Activated CD4-positive, alpha-beta memory T cell treated with anti-CD3 and anti-CD28 coated beads, Interleukin-2, amount 10 ng/mL, durations not matched to agents 7 days and 5 days (primary cell): ENCODE measurements at regions not wholly inside any gene's neighbourhood (a gene's known extent, or its start where the extent isn't known, plus 50 kb on each side); places are given as distances from the start of the nearest gene placed in this dataset.
"Not testable (repeated sequence)": the region's sequence is repeated elsewhere in the genome, so short reads cannot be mapped to it uniquely, and the experiment has no call there.

Experiments
- CTCF ChIA-PET: fragments of 350-600 bp; sonication (Branson Sonifier 250); formaldehyde crosslinking; loops from one replicate; lab custom pipeline; 2021; ENCODE audit warnings: antibody characterized with exemption, inconsistent platforms; lab: Charles Lee
- POLR2A ChIA-PET: fragments of 350-600 bp; sonication (Branson Sonifier 250); formaldehyde crosslinking; loops from one replicate; lab custom pipeline; 2021; ENCODE audit warnings: antibody characterized with exemption; lab: Charles Lee
- DNase-seq: peaks from one replicate; pipeline ENCODE4 v3.0.0-alpha.2; 2020
- H3K27ac Mint-ChIP-seq: one replicate; pipeline ENCODE4 v1.8.0; 2021; ENCODE audit warnings: mild to moderate bottlenecking, mixed read lengths
- H3K27me3 Mint-ChIP-seq: one replicate; pipeline ENCODE4 v1.8.0; 2021; ENCODE audit warnings: mixed read lengths
- H3K36me3 Mint-ChIP-seq: one replicate; pipeline ENCODE4 v1.8.0; 2021; ENCODE audit warnings: low read depth, mixed read lengths
- H3K4me1 Mint-ChIP-seq: one replicate; pipeline ENCODE4 v1.8.0; 2021; ENCODE audit warnings: mixed read lengths
- H3K4me3 Mint-ChIP-seq: one replicate; pipeline ENCODE4 v1.8.0; 2021; ENCODE audit warnings: mild to moderate bottlenecking, mixed read lengths
- H3K9me3 Mint-ChIP-seq: one replicate; pipeline ENCODE4 v1.8.0; 2021; ENCODE audit warnings: mixed read lengths

DNA sequence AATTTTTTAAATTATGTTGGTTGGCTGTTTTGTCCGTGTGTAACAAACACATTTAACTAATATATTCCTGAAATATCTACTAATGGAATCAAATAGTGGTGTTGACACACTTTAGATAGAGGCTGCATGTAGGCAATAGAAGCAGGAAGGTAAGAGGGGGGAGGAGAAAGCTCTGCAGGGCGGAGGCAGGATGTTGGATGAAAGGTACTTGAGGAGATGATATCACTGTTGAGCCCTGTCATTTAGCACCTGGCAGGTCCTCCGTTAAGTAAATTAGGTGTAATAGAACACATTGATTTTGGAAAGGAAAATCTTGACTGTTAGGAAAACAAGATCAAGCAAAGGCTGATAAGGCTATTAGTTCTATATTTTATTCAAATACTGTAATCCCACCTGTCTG lies 618.7 kb downstream of the PKHD1 start:
- no peak for DNase-seq
- no peaks in the 10 kb centered on the region for H3K27me3 Mint-ChIP-seq
- no peak overlapping the region for H3K4me3 Mint-ChIP-seq
- H3K9me3 Mint-ChIP-seq: no peaks in the 10 kb centered on the region
- H3K27ac Mint-ChIP-seq: no peak overlapping the region
- H3K36me3 Mint-ChIP-seq: no peaks in the 10 kb centered on the region
- ChIA-PET CTCF (no interaction called here), POLR2A (no interaction called here)
- no peaks in the 10 kb centered on the region for H3K4me1 Mint-ChIP-seq

DNA sequence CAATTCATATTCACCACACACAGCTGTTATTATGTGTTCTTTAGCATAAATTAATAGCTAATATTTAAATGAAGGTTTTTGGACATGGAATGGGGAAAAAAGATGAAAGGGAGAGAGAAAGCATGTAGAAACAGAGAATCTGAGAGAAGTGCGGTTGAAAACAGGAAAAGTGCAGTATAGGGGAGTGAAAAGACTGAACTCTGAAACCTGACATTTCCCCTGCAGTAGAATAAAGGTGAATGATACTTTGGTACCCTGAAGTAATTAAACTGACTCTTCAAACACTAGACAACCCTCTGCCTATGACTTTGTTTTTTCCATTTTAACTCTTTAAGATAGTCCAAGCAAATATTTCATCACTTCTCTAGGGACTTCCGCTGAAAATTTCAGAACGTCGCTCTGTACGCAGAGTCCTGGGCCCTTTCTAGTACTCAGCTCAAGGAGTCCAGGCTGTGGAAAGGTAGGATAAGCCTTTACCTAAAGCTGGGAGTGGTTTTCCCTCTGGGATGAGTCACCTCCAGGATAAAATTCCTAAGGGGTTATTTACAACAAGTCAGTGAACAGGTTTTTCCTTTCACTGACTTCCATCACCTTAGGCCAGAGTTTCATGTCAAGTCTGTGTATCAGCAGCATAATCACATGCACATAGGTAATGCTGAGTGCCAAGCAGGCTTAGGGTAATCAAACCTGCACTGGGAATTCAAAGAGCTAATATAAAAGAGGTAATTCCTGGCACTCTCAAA lies 614.5 kb downstream of the PKHD1 start:
- H3K27ac Mint-ChIP-seq: no peak overlapping the region
- POLR2A ChIA-PET: no interaction called here
- no peaks in the 10 kb centered on the region for H3K36me3 Mint-ChIP-seq
- no peak for DNase-seq
- no peaks in the 10 kb centered on the region for H3K4me1 Mint-ChIP-seq
- CTCF ChIA-PET: no interaction called here
- no peaks in the 10 kb centered on the region for H3K27me3 Mint-ChIP-seq
- H3K9me3 Mint-ChIP-seq: peaks cover under 1% of the 10 kb centered on the region
- no peak overlapping the region for H3K4me3 Mint-ChIP-seq

- no peak overlapping the region for H3K4me3 Mint-ChIP-seq
- H3K36me3 Mint-ChIP-seq: no peaks in the 10 kb centered on the region
- no peak overlapping the region for H3K27ac Mint-ChIP-seq
- H3K4me1 Mint-ChIP-seq: no peaks in the 10 kb centered on the region
- POLR2A ChIA-PET: no interaction called here
- H3K27me3 Mint-ChIP-seq: no peaks in the 10 kb centered on the region
- H3K9me3 Mint-ChIP-seq: peaks cover 8% of the 10 kb centered on the region
- DNase-seq: no peak
- CTCF ChIA-PET: no interaction called here
Observed at GRCh38 chr6:51474022-51474975, 613.1 kb downstream of the PKHD1 start.

DNA sequence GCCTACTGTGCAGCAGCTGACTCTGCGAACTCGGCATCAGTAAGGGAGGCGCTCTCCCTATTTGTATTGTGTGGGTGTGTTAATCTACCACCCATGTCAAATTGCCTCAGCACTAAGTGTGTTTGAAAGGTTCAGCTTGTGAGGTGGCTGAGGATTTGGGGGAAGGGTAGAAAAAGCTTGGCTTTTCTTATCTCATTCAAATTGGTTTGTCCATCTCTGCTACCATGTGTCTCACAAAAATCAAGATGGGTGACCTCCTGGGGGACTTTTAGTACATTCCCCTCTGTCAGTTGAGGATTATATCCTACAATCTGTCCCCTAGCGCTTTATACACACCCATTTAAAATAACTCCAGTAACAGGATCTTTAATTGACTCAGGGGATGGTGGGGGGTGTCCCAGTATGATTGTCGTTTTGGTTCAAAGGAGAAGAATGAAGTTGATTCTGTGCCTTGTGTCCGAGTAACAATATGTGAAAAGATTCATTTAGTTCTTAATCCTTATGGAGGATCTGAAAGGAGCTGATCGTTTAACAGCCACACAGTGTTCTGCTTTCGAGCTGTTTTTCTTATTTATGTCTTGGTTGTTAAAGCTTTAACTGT lies 609.6 kb downstream of the PKHD1 start:
- Mint-ChIP-seq H3K27me3 (no peaks in the 10 kb centered on the region), H3K4me3 (no peak overlapping the region), H3K27ac (no peak overlapping the region), H3K36me3 (no peaks in the 10 kb centered on the region), H3K4me1 (no peaks in the 10 kb centered on the region), H3K9me3 (peaks cover 8% of the 10 kb centered on the region)
- CTCF ChIA-PET: no interaction called here
- POLR2A ChIA-PET: no interaction called here
- DNase-seq: no peak

GRCh38 chr6:51479296-51479695 lies 608.1 kb downstream of the PKHD1 start:
- Mint-ChIP-seq H3K9me3 (peaks cover 8% of the 10 kb centered on the region), H3K27me3 (no peaks in the 10 kb centered on the region), H3K36me3 (no peaks in the 10 kb centered on the region), H3K27ac (no peak overlapping the region), H3K4me3 (no peak overlapping the region), H3K4me1 (no peaks in the 10 kb centered on the region)
- ChIA-PET CTCF (no interaction called here), POLR2A (no interaction called here)
- DNase-seq: no peak

GRCh38 chr6:51480040-51480439 lies 607.4 kb downstream of the PKHD1 start:
- no peak for DNase-seq
- no peaks in the 10 kb centered on the region for H3K27me3 Mint-ChIP-seq
- POLR2A ChIA-PET: no interaction called here
- CTCF ChIA-PET: no interaction called here
- no peak overlapping the region for H3K27ac Mint-ChIP-seq
- H3K36me3 Mint-ChIP-seq: no peaks in the 10 kb centered on the region
- H3K4me3 Mint-ChIP-seq: no peak overlapping the region
- H3K4me1 Mint-ChIP-seq: no peaks in the 10 kb centered on the region
- peaks cover 8% of the 10 kb centered on the region for H3K9me3 Mint-ChIP-seq

GRCh38 chr6:51485869-51486268 lies 601.5 kb downstream of the PKHD1 start:
- CTCF ChIA-PET, H3K27ac Mint-ChIP-seq, H3K4me1 Mint-ChIP-seq, H3K4me3 Mint-ChIP-seq, H3K36me3 Mint-ChIP-seq, H3K27me3 Mint-ChIP-seq, POLR2A ChIA-PET, H3K9me3 Mint-ChIP-seq, DNase-seq: not testable (repeated sequence)

- CTCF ChIA-PET: no interaction called here
- no peak for DNase-seq
- Mint-ChIP-seq H3K4me1 (no peaks in the 10 kb centered on the region), H3K36me3 (no peaks in the 10 kb centered on the region), H3K4me3 (no peak overlapping the region), H3K27me3 (no peaks in the 10 kb centered on the region), H3K9me3 (peaks cover 2% of the 10 kb centered on the region), H3K27ac (no peak overlapping the region)
- POLR2A ChIA-PET: no interaction called here
Observed at GRCh38 chr6:51487937-51488336, 599.5 kb downstream of the PKHD1 start.

GRCh38 chr6:51489133-51489532 lies 598.3 kb downstream of the PKHD1 start:
- Mint-ChIP-seq H3K27ac (no peak overlapping the region), H3K27me3 (no peaks in the 10 kb centered on the region), H3K9me3 (peaks cover 2% of the 10 kb centered on the region), H3K4me1 (no peaks in the 10 kb centered on the region), H3K4me3 (no peak overlapping the region), H3K36me3 (no peaks in the 10 kb centered on the region)
- ChIA-PET POLR2A (no interaction called here), CTCF (no interaction called here)
- no peak for DNase-seq

DNA sequence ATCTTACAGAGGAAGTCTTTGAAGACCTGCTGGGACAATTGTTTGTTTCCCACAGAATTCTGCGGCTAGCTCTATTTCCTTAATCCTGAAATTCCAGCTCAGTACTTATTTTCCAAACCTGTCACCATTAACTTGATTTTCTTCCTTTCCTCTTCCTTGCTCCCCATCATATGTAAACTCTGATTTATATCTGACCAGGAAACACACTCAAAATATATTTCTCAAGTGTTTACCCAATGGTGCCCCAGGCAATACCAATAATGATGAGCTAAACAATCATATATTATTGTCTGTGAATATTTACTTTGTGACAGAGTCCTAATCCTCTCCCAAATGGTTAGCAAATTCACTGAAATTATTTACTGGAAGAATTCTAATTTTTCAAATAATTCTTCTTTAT lies 597.3 kb downstream of the PKHD1 start:
- Mint-ChIP-seq H3K27ac (no peak overlapping the region), H3K4me1 (no peaks in the 10 kb centered on the region), H3K4me3 (no peak overlapping the region), H3K36me3 (no peaks in the 10 kb centered on the region), H3K9me3 (peaks cover 2% of the 10 kb centered on the region), H3K27me3 (no peaks in the 10 kb centered on the region)
- ChIA-PET CTCF (no interaction called here), POLR2A (no interaction called here)
- no peak for DNase-seq

DNA sequence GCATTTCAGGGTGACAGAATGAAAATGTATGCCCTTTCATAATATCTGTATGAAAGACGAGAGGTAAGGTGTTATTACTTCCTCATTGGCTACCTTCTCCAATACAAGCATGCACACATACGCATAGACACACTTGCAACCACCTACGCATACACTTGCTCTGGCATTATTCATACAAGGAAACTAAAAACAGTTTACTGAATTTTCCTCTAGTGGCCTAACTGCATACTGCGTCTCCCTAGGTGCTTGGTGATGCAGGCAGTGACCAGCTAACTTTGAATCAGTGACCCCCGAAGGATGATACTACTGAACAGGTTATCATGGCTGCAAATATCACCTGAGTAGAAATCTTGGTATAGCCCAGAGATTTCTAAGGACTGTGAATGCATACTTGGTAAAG lies 593.1 kb downstream of the PKHD1 start:
- Mint-ChIP-seq H3K27me3 (no peaks in the 10 kb centered on the region), H3K9me3 (no peaks in the 10 kb centered on the region), H3K36me3 (no peaks in the 10 kb centered on the region), H3K27ac (no peak overlapping the region), H3K4me3 (no peak overlapping the region), H3K4me1 (no peaks in the 10 kb centered on the region)
- ChIA-PET POLR2A (no interaction called here), CTCF (no interaction called here)
- DNase-seq: no peak

DNA sequence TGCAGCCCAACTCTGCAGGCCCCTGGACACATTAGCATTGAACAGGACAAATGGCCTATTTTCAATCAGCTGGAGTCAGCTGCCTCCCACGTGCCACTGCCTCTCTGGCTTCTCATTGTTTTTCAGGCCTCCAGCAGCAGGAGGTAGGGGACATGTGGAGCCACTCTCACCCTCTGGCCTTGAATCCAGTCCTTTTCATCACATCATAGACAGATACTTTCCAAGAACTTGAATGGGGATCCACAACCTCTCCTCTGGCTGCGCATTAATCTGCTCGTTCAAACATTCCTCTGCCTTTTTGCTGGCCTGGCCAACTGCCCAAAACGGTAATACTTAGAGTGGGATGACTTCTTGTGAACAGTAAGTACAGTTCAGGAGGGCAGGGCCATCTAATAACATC lies 592.3 kb downstream of the PKHD1 start:
- H3K27ac Mint-ChIP-seq: no peak overlapping the region
- ChIA-PET POLR2A (no interaction called here), CTCF (interaction anchor here (0.6 kb wide), 1 partner anchor 653 kb away, joined by 4 read pairs; no protein-coding TSS in a partner anchor)
- H3K36me3 Mint-ChIP-seq: no peaks in the 10 kb centered on the region
- no peak for DNase-seq
- no peaks in the 10 kb centered on the region for H3K27me3 Mint-ChIP-seq
- no peak overlapping the region for H3K4me3 Mint-ChIP-seq
- H3K9me3 Mint-ChIP-seq: no peaks in the 10 kb centered on the region
- H3K4me1 Mint-ChIP-seq: no peaks in the 10 kb centered on the region

DNA sequence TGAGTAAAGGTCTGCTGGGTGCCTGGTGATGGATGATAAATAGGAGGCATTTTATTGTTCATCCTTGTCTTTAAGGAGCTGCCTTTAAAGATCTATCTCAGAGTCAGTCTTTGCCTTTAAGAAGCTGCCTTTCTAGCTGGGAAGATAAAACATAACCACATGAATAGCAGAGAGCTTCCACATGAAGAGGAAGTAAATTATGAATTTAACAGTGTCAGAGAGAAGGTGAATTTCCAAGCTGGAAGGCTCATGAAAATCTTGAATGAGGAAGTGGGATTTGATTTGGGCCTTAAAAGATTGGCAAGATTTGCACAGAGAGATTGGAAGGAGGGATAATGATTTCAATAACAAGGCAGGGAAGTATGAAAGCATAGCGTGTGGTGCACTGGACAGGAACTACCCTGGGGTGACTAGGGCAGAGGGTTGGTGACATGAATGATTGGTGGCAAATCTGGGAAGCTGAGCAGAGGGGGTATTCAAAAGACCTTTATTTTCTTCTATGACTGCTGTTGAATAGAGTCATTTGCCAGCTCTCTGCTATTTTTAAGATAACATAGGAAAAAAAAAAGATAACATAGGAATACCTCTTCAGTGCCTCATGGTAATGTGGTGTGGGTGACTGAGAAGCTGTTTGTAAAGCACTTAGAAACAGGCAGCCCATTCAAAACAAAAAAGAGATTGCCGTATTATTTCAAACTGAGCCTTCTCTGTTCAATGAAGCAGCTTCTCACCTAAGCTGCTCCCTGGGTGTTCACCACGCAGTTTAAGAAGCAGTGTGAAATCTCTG lies 591.6 kb downstream of the PKHD1 start:
- Mint-ChIP-seq H3K27me3 (no peaks in the 10 kb centered on the region), H3K4me1 (no peaks in the 10 kb centered on the region), H3K36me3 (no peaks in the 10 kb centered on the region), H3K4me3 (no peak overlapping the region), H3K9me3 (no peaks in the 10 kb centered on the region), H3K27ac (no peak overlapping the region)
- POLR2A ChIA-PET: no interaction called here
- CTCF ChIA-PET: no interaction called here
- no peak for DNase-seq
